B cell (primary cell): ENCODE measurements at regions not wholly inside any gene's neighbourhood (a gene's known extent, or its start where the extent isn't known, plus 50 kb on each side); places are given as distances from the start of the nearest gene placed in this dataset.

ENCODE experiments used
- ATAC-seq: fragments of 200-7000 bp; cut with Tn5 transposase; one replicate; pipeline ENCODE4 v1.10.0; 2021; ENCODE audit warnings: low read depth, mild to moderate bottlenecking, moderate number of reproducible peaks, moderate library complexity
- CTCF ChIA-PET: fragments of 350-600 bp; sonication (Branson Sonifier 250); formaldehyde crosslinking; loops from one replicate; lab custom pipeline; 2021; ENCODE audit warnings: antibody characterized with exemption, inconsistent platforms; lab: Charles Lee
- POLR2A ChIA-PET: fragments of 350-600 bp; sonication (Branson Sonifier 250); formaldehyde crosslinking; loops from one replicate; lab custom pipeline; 2021; ENCODE audit warnings: antibody characterized with exemption; lab: Charles Lee
- DNase-seq: peaks from one replicate; pipeline ENCODE4 v3.0.0; 2013
- H2AFZ ChIP-seq: 2 replicates; pipeline ENCODE4 v1.6.1; 2012; ENCODE audit warnings: mild to moderate bottlenecking, low read depth, low read length; ENCODE audit not compliant: insufficient read depth, poor library complexity, severe bottlenecking
- H3K27ac ChIP-seq, 2 donors: 1 replicate in 1 of 2; 2 replicates in 1 of 2; pipeline ENCODE4 v1.5.1; 2012 to 2013; ENCODE audit warnings: low read length in 2 of 2, mild to moderate bottlenecking in 2 of 2, moderate library complexity in 1 of 2
- H3K27me3 ChIP-seq, 4 experiments: fragments of 200-600 bp in 1 of 4; sonication (generic) in 1 of 4; replicated peaks in 1 of 4; 1 replicate in 2 of 4; 2 replicates in 2 of 4; pipeline versions ENCODE4 v1.6.1 to v1.7.0; 2013 to 2016; ENCODE audit warnings: low read length in 3 of 4, mild to moderate bottlenecking in 2 of 4, mixed read lengths in 1 of 4, moderate library complexity in 1 of 4; ENCODE audit not compliant: insufficient read depth in 4 of 4, control insufficient read depth in 3 of 4; ENCODE audit errors: control extremely low read depth in 1 of 4
- H3K36me3 ChIP-seq, 2 experiments: replicated peaks in 1 of 2; 1 replicate in 1 of 2; 2 replicates in 1 of 2; pipeline versions ENCODE4 v1.6.1 to v1.7.1; 2013; ENCODE audit warnings: low read length in 1 of 2; ENCODE audit not compliant: insufficient read depth in 2 of 2, control insufficient read depth in 1 of 2; ENCODE audit errors: control extremely low read depth in 1 of 2, extremely low read depth in 1 of 2
- H3K4me1 ChIP-seq, 2 donors: fragments of 200-600 bp in 1 of 2; sonication (generic) in 1 of 2; 1 replicate in 1 of 2; 2 replicates in 1 of 2; pipeline versions ENCODE4 v1.5.1 to v1.6.1; 2013 to 2017; ENCODE audit warnings: low read length in 2 of 2; ENCODE audit not compliant: control insufficient read depth in 2 of 2, insufficient read depth in 2 of 2
- H3K4me2 ChIP-seq: replicated peaks from 2 replicates; pipeline ENCODE3; 2012; ENCODE audit warnings: mild to moderate bottlenecking, low read depth, low read length; ENCODE audit not compliant: poor library complexity, severe bottlenecking
- H3K4me3 ChIP-seq, 5 experiments: fragments of 200-600 bp in 1 of 5; sonication (generic) in 1 of 5; 1 replicate in 3 of 5; 2 replicates in 2 of 5; pipeline versions ENCODE4 v1.5.1 to v1.7.0; 2011 to 2016; ENCODE audit warnings: low read length in 4 of 5, mild to moderate bottlenecking in 4 of 5, low read depth in 2 of 5, control low read depth in 1 of 5, moderate library complexity in 1 of 5; ENCODE audit not compliant: insufficient read depth in 1 of 5; ENCODE audit errors: control extremely low read depth in 1 of 5, extremely low read depth in 1 of 5
- H3K79me2 ChIP-seq: fragments of 200-600 bp; sonication (generic); one replicate; pipeline ENCODE4 v1.6.0; 2016; ENCODE audit warnings: low read length; ENCODE audit not compliant: control insufficient read depth, insufficient read depth
- H3K9ac ChIP-seq: fragments of 200-600 bp; sonication (generic); 2 replicates; pipeline ENCODE4 v1.6.1; 2017; ENCODE audit warnings: mild to moderate bottlenecking, low read length, moderate library complexity
- H3K9me3 ChIP-seq, 3 donors: one replicate each; pipeline versions ENCODE4 v1.6.1 to v1.7.1; 2013; ENCODE audit warnings: low read length in 2 of 3; ENCODE audit not compliant: control insufficient read depth in 2 of 3, insufficient read depth in 1 of 3; ENCODE audit errors: control extremely low read depth in 1 of 3
- H4K20me1 ChIP-seq: 2 replicates; pipeline ENCODE4 v1.6.0; 2012; ENCODE audit warnings: mild to moderate bottlenecking, low read length; ENCODE audit not compliant: insufficient read depth, control insufficient read depth, poor library complexity, severe bottlenecking
- H3K27ac Mint-ChIP-seq: one replicate; pipeline ENCODE4 v1.8.0; 2021; ENCODE audit warnings: mixed read lengths
- H3K27me3 Mint-ChIP-seq: one replicate; pipeline ENCODE4 v1.8.0; 2021; ENCODE audit warnings: mixed read lengths
- H3K4me1 Mint-ChIP-seq: one replicate; pipeline ENCODE4 v1.8.0; 2021; ENCODE audit warnings: mixed read lengths
- H3K4me3 Mint-ChIP-seq: one replicate; pipeline ENCODE4 v1.8.0; 2021; ENCODE audit warnings: mixed read lengths
- H3K9me3 Mint-ChIP-seq: one replicate; pipeline ENCODE4 v1.8.0; 2022; ENCODE audit warnings: mixed read lengths; ENCODE audit not compliant: insufficient read depth
- EZH2 ChIP-seq: IDR thresholded peaks from 2 replicates; pipeline ENCODE4 v1.6.1; 2012; ENCODE audit warnings: borderline replicate concordance, low read depth, mild to moderate bottlenecking, moderate library complexity, low read length; ENCODE audit not compliant: insufficient read depth, poor library complexity, severe bottlenecking
- WGBS: methylation state at CpG from one replicate; pipeline ENCODE4 v1.1.5; 2013; ENCODE audit warnings: missing lambda C conversion rate; ENCODE audit not compliant: insufficient coverage; 5-methylcytosine and 5-hydroxymethylcytosine counted together
- intact Hi-C: fragments of 100-400 bp; cut with micrococcal nuclease; formaldehyde crosslinking; loops from one replicate; pipeline ENCODE4 v1.10.0; 2022
- TF ChIP-seq, protein P1 (sequence below): fragments of 200-600 bp; IDR thresholded peaks from one replicate; pipeline ENCODE4 v1.8.0; 2022; ENCODE audit warnings: antibody characterized with exemption, mild to moderate bottlenecking

DNA sequence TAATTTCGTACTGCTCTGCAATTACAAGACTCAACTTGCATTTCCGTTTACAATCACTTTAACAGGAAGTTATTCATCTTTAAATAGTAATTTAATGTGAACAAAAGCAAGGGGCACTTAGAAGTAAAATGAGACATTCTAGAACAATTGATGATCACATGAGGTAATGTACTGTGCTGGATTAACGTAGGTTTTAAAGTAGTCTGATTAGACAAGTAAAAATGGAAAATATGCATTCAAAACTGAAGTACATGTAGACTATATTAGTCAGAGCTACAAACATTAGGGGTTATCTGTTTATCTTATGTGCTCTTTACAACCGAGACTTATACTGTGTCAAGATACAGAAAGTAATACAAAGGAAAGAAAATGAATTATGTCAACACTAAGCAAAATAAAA lies 1528.0 kb downstream of the SLITRK5 start:
- POLR2A ChIA-PET: no interaction called here
- Mint-ChIP-seq H3K4me1 (no peaks in the 10 kb centered on the region), H3K27ac (no peak overlapping the region), H3K27me3 (no peaks in the 10 kb centered on the region), H3K9me3 (peaks cover 4% of the 10 kb centered on the region), H3K4me3 (no peak overlapping the region)
- ATAC-seq (no peak), DNase-seq (no peak)
- no peaks in the 10 kb centered on the region for H3K36me3 ChIP-seq
- no peak overlapping the region for H3K27ac ChIP-seq
- no CpG with 5 or more reads among the region's 4 CpGs for WGBS
- H3K9me3 ChIP-seq: no peaks in the 10 kb centered on the region
- H4K20me1 ChIP-seq: no peaks in the 10 kb centered on the region
- TF ChIP-seq EZH2: no peak
- TF ChIP-seq, protein P1, sequence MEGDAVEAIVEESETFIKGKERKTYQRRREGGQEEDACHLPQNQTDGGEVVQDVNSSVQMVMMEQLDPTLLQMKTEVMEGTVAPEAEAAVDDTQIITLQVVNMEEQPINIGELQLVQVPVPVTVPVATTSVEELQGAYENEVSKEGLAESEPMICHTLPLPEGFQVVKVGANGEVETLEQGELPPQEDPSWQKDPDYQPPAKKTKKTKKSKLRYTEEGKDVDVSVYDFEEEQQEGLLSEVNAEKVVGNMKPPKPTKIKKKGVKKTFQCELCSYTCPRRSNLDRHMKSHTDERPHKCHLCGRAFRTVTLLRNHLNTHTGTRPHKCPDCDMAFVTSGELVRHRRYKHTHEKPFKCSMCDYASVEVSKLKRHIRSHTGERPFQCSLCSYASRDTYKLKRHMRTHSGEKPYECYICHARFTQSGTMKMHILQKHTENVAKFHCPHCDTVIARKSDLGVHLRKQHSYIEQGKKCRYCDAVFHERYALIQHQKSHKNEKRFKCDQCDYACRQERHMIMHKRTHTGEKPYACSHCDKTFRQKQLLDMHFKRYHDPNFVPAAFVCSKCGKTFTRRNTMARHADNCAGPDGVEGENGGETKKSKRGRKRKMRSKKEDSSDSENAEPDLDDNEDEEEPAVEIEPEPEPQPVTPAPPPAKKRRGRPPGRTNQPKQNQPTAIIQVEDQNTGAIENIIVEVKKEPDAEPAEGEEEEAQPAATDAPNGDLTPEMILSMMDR: no peak
- H3K4me2 ChIP-seq: no peak overlapping the region
- no peak overlapping the region for H3K9ac ChIP-seq
- intact Hi-C loops: no loop called here
- H3K4me3 ChIP-seq: no peak overlapping the region
- H2AFZ ChIP-seq: no peak overlapping the region
- H3K79me2 ChIP-seq: no peaks in the 10 kb centered on the region
- H3K27me3 ChIP-seq: no peaks in the 10 kb centered on the region
- CTCF ChIA-PET: no interaction called here
- H3K4me1 ChIP-seq: no peaks in the 10 kb centered on the region

DNA sequence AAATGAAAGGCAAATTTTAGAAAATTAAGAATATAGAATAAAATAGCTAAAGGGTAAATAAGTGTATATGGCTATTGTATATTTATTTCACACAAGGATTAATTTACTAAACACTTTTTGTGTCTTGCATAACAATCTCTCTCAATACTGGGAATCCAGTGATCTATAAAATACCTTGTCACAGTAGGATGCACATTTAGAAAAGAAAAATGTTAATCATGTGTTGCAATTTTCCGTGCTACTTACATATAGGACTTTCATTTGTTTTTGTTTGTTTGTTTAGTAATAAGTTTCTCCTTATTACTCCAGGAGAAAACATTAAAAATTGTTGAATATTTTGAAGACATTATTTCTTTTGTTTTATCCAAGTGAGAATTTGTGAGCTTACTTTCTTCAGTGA lies 1533.3 kb downstream of the SLITRK5 start:
- H3K4me1 Mint-ChIP-seq: no peaks in the 10 kb centered on the region
- H3K4me2 ChIP-seq: no peak overlapping the region
- DNase-seq: no peak
- H3K27me3 Mint-ChIP-seq: no peaks in the 10 kb centered on the region
- H3K36me3 ChIP-seq: no peaks in the 10 kb centered on the region
- ChIA-PET CTCF (no interaction called here), POLR2A (no interaction called here)
- no peak overlapping the region for H2AFZ ChIP-seq
- WGBS: no CpG with 5 or more reads among the region's 1 CpG
- no peaks in the 10 kb centered on the region for H3K9me3 ChIP-seq
- H3K4me1 ChIP-seq: no peaks in the 10 kb centered on the region
- H3K27ac Mint-ChIP-seq: no peak overlapping the region
- TF ChIP-seq, protein P1: no peak
- TF ChIP-seq EZH2: no peak
- no peaks in the 10 kb centered on the region for H3K27me3 ChIP-seq
- no peak overlapping the region for H3K27ac ChIP-seq
- no peak overlapping the region for H3K4me3 Mint-ChIP-seq
- no peaks in the 10 kb centered on the region for H3K79me2 ChIP-seq
- H3K9ac ChIP-seq: no peak overlapping the region
- no peak for ATAC-seq
- H4K20me1 ChIP-seq: no peaks in the 10 kb centered on the region
- H3K4me3 ChIP-seq: no peak overlapping the region
- intact Hi-C loops: no loop called here
- peaks cover 4% of the 10 kb centered on the region for H3K9me3 Mint-ChIP-seq
